Naive B cell (primary cell): ENCODE measurements at regions not wholly inside any gene's neighbourhood (a gene's known extent, or its start where the extent isn't known, plus 50 kb on each side); places are given as distances from the start of the nearest gene placed in this dataset.

Experiments
- ATAC-seq, 2 donors: fragments of 150-1000 bp; cut with Tn5 transposase; 2 replicates each; pipeline ENCODE4 v1.10.0; 2021; ENCODE audit warnings: low read depth in 2 of 2, mild to moderate bottlenecking in 2 of 2, moderate library complexity in 2 of 2
- DNase-seq: peaks from one replicate; pipeline ENCODE4 v3.0.0; 2022
- H3K27ac Mint-ChIP-seq, 6 donors: one replicate each; pipeline ENCODE4 v1.8.0; 2020 to 2022; ENCODE audit warnings: mild to moderate bottlenecking in 6 of 6, mixed read lengths in 6 of 6, moderate library complexity in 5 of 6, inconsistent platforms in 2 of 6
- H3K27me3 Mint-ChIP-seq, 3 donors: one replicate each; pipeline ENCODE4 v1.8.0; 2021 to 2022; ENCODE audit warnings: mixed read lengths in 3 of 3, mild to moderate bottlenecking in 1 of 3
- H3K36me3 Mint-ChIP-seq, 2 donors: one replicate each; pipeline ENCODE4 v1.8.0; 2020 to 2022; ENCODE audit warnings: mixed read lengths in 2 of 2, inconsistent platforms in 1 of 2, mild to moderate bottlenecking in 1 of 2
- H3K4me1 Mint-ChIP-seq, 3 donors: one replicate each; pipeline ENCODE4 v1.8.0; 2020 to 2022; ENCODE audit warnings: mixed read lengths in 3 of 3, inconsistent platforms in 1 of 3, mild to moderate bottlenecking in 1 of 3, moderate library complexity in 1 of 3
- H3K4me3 Mint-ChIP-seq, 8 donors: one replicate each; pipeline ENCODE4 v1.8.0; 2020 to 2022; ENCODE audit warnings: mild to moderate bottlenecking in 8 of 8, mixed read lengths in 8 of 8, moderate library complexity in 8 of 8, inconsistent platforms in 2 of 8
- H3K9me3 Mint-ChIP-seq, 7 donors: one replicate each; pipeline ENCODE4 v1.8.0; 2020 to 2022; ENCODE audit warnings: mixed read lengths in 7 of 7, mild to moderate bottlenecking in 5 of 7, inconsistent platforms in 2 of 7, moderate library complexity in 1 of 7

DNA sequence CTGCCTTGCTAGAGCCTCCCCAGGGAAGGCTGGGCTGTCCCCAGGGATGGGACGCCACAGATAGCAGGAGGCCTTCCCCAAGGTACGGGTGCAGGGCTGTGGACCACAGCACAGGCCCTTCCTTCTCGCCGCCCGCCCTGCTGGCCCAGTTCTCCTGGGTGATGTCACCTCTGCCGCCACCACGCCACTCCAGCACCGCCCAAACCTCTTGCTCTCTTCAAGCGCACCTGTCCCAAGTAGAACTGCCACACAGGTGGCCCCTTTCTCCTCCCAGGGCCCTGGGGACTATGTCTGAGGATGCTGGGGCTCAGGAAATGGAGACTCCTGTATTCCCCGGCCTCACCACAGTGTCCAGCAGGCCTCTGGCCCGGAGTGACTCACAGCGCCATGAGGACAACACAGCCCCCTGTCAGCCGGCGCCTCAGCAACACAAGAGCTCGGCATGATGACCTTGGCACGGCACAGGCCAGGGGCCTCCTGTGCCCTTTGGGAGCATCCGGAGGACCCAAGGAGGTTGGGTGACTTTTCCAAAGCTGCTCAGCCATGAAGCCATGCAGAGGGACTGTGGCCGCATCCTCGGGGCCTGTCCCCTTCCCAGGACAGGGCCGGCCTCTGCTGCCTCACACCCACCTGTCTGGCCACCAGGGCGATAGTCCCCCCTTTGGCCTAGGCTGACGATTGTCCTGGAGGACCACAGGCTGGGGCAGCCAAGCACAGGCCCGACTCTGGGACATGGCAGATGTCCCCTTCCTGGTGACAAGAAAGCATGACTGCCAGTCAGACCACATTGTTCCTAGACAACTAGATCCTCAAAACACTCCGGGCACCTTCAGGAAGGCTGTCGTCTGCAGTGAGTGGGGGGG lies 1023.5 kb downstream of the BRD1 start:
- H3K36me3 Mint-ChIP-seq = no peaks in the 10 kb centered on the region
- H3K9me3 Mint-ChIP-seq = peaks cover 0 to 3% (median 0%) of the 10 kb centered on the region in 7 donors
- H3K4me1 Mint-ChIP-seq = no peaks in the 10 kb centered on the region
- no peak overlapping the region for H3K4me3 Mint-ChIP-seq
- no peak for ATAC-seq
- no peak for DNase-seq
- H3K27ac Mint-ChIP-seq = no peak overlapping the region
- no peaks in the 10 kb centered on the region for H3K27me3 Mint-ChIP-seq

DNA sequence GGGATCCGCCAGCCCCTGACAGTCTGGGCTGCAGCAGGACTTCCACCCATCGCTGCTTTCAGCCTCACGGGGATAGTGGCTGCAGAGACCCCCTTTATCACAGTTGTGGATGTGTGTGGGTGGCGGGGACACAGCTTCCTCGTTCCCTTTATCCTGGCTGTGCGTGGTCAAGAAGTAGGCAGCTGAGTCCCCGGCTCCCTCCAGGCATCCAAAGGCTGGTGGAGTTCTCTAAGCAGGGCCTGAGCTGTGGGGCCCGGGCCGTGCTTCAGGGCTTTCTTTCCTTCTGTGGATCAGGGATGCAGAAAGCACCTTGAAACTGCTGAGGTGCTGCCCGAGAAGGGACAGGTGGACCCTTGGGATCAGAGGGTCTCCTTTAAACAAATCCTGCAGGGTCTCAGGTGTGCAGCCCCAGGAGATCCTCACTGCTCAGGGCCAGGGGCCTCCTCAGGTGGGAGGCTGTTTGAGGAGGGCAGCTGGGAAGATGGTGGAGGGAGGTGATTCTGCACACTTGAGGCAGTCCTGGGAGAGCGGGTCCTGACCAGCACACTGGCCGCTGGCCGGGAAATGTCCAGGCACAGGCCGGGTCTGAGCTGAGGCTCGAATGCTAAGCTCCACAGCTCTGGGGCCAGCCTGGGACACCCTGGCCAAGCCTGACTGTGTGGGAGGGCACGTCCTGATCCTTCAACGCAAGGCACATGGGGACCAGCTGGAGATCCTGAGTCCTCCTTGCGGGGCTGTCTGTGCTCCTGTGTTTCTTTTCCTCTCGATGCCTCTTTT lies 1024.3 kb downstream of the BRD1 start:
- H3K27me3 Mint-ChIP-seq = no peaks in the 10 kb centered on the region

DNA sequence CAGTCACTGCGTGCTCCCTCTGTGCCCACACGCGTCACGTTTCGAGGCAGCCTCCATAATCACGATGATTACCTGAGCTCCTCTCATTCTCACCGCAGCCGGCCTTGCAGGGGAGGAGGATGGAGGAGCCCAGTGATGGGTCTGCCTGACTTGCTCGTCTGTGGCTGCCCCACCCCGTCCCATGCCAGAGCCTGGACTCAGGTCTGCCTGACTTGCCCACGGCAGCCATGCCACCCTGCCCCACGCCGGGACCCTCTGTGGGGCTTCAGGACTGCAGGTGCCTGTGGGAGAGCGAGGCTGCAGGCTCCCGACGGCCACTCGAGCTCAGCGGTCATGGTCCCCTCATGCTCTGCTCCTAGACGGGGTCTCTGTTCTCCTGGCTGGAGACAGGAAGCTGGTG lies 1025.1 kb downstream of the BRD1 start:
- H3K36me3 Mint-ChIP-seq = no peaks in the 10 kb centered on the region
- H3K27ac Mint-ChIP-seq = no peak overlapping the region
- ATAC-seq = no peak
- H3K4me3 Mint-ChIP-seq = no peak overlapping the region
- no peaks in the 10 kb centered on the region for H3K4me1 Mint-ChIP-seq
- H3K27me3 Mint-ChIP-seq = no peaks in the 10 kb centered on the region
- no peaks in the 10 kb centered on the region for H3K9me3 Mint-ChIP-seq
- DNase-seq = no peak

More for the DNA sequence above, 1024.3 kb downstream of the BRD1 start:
- Mint-ChIP-seq H3K4me3 (no peak overlapping the region), H3K27ac (no peak overlapping the region), H3K4me1 (no peaks in the 10 kb centered on the region), H3K36me3 (no peaks in the 10 kb centered on the region), H3K9me3 (no peaks in the 10 kb centered on the region)
- no peak for DNase-seq
- ATAC-seq = no peak

DNA sequence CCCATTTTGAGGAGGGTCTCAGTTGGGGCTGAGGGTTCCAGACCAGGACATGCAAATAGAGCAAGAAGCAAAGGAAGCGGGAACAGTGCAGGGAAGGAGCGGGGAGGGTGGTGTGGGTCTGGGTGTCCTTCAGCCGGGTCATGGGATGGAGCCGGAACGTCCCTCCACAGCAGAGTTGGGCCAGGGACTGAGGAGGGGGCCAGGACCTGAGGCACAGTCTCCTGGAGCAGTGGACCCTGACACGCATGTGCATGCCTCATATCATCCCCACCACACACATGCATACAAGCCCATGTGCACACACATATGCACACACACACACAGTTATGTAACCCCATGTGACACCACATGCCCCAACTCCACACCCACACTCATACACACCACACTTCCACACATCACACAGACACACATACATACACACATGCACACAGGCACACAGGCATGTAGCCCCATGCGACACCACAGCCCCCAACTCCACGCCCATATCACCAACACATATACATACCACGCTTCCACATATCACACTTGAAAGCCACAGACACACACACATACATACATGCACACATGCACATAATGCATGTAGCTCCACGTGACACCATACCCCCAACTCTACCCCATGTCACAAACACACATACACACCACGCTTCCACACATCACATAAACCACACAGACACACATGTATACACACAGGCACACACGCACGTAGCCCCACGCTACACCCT lies 1026.6 kb downstream of the BRD1 start:
- DNase-seq (no peak), ATAC-seq (no peak)
- Mint-ChIP-seq H3K4me1 (no peaks in the 10 kb centered on the region), H3K36me3 (no peaks in the 10 kb centered on the region), H3K27me3 (no peaks in the 10 kb centered on the region), H3K27ac (no peak overlapping the region), H3K9me3 (no peaks in the 10 kb centered on the region), H3K4me3 (no peak overlapping the region)

DNA sequence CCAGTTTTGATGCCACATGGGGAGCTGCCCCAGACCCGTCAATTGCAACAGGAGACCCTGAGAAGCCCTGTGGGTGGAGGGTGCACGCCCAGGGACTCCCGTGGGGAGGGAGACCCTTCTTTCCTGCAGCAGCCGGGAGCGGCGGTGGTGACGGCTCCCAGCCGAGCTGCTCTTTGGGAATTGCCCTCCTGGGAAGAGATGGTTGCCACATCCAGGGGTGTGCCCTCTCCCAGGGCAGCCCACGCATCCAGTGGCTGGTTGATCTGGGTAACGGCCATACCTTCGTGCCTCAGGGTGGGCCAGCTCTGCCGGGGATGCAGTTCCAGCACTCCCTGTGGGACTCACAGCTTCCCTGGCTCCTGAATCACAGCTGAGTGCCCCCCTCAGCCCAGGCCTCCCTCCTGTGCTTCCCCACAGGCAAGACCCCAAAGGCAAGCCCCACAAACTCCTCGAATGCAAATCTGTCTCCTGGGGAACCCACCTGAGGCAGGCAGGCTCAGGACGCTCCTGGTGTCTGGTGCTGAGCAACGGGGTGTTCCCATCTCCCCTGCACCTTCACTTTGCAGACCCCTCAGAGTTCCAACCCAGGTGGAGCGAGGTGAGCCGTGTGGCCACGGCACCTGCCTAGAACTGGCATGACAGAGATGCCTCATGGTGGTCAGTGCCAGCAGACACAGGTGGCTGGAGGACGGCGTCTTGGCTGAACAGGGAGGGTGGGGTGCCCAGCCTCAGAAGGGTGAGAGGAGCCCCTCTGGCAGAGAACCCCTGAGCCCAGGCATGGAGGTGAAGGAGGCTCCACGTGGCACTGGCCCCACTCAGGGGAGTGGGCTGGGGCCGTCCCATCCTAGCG lies 1027.4 kb downstream of the BRD1 start:
- Mint-ChIP-seq H3K4me3 (no peak overlapping the region), H3K27me3 (no peaks in the 10 kb centered on the region), H3K4me1 (no peaks in the 10 kb centered on the region), H3K36me3 (no peaks in the 10 kb centered on the region), H3K27ac (no peak overlapping the region), H3K9me3 (no peaks in the 10 kb centered on the region)
- DNase-seq (no peak), ATAC-seq (no peak)

DNA sequence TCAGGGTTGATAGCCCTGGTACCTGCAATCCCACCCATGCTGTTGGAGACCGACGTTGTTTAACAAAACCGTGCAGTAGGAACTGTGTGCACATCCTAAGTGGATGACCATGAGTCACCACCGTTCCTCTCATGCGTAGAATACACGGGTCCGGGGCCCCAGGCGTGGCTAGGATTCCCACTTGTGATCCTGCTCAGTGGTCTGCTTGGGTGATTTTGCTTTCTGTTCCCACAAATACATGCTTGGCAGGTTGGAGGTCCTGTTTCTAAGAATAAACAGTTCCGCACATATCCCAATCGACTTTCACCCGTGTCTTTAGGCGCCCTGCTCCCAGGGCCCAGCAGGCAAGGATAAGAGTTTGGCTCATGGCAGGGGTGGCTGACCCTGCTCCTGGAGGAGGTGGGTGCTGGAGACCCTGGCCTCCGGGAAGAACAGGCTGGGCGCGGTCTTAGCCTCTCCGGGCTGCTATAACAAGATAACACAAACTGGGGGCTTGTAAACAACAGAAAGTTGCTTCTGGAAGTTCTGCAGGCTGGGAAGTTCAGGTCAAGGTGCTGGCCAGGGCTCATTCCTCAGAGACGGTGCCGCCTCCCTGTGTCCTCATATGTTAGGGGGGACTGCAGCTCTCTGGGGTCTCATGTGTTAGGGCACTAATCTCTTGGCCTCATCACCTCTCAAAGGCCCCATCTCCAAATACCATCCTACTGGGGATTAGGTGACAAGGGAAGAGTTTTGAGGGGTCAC lies 1028.3 kb downstream of the BRD1 start:
- no peaks in the 10 kb centered on the region for H3K27me3 Mint-ChIP-seq
- no peak overlapping the region for H3K4me3 Mint-ChIP-seq
- H3K36me3 Mint-ChIP-seq = no peaks in the 10 kb centered on the region
- peaks cover 0 to 2% (median 0%) of the 10 kb centered on the region in 7 donors for H3K9me3 Mint-ChIP-seq
- DNase-seq = no peak
- no peak overlapping the region for H3K27ac Mint-ChIP-seq
- H3K4me1 Mint-ChIP-seq = no peaks in the 10 kb centered on the region
- ATAC-seq = no peak

DNA sequence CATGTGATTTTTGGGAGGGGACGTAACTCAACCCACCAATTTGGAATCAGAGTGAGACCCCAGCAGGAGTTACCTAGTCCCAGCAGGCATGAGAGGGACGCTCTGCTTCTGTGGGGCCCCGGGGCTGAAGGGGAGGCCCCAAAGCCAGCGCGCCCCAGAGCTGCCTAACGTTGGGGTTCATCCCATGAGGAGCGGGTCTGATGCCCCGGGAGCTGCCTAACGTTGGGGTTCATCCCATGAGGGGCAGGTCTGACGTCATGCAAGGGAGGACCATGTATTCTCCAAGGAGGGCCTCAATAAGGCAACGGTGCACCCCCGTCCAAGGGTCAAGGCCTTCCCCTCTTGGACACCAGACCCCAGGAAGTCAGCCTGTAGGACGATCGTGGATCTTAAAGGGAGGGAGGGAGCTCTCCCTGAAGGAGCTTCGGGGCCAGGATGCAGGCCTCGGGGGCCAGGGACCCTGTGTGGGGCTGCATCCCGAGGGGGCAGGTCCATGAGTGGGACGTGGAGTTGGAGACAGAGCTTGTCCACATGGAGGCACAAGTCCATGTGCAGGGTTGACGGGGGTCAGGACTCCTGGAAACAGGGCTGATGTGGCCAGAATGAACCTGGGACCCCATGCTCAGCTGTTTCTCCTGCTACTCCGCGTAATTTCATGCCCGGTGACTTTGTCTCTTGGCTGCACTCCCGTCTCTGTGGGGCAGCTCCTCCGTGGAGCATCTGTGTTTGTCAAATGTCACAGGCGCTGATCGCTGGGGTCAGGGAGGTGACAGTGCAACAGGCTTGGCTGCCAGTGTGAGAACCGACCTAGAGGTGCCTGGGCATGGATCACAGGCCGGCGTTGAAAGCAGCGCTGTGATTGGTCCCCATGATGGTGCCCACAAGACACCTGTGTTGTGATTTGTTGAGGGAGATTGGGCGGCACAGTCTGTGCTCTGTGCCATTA lies 1029.1 kb downstream of the BRD1 start:
- no peaks in the 10 kb centered on the region for H3K4me1 Mint-ChIP-seq
- no peak overlapping the region for H3K27ac Mint-ChIP-seq
- H3K4me3 Mint-ChIP-seq = no peak overlapping the region
- peaks cover 0 to 6% of the 10 kb centered on the region in 2 donors for H3K36me3 Mint-ChIP-seq
- DNase-seq (no peak), ATAC-seq (no peak)
- H3K27me3 Mint-ChIP-seq = no peaks in the 10 kb centered on the region
- H3K9me3 Mint-ChIP-seq = peaks cover 0 to 8% (median 4%) of the 10 kb centered on the region in 7 donors

DNA sequence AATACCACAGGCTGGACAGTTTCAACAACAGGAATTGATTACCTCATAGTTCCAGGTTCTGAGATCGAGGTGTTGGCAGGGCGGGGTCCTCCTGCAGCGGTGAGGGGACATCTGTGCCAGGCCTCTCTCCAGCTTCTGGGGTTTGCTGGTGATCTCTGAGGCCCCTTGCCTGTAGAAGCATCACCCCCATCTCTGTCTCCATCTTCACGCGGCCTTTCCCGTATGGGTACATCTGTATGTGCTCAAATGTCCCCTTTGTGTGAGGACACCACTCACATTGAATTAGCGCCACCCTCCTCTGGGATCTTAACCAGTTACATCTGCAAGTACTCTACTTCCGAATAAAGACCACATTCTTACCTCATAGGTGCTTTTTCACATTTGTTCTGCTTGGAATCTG lies 1029.9 kb downstream of the BRD1 start:
- peaks cover 0 to 10% (median 5%) of the 10 kb centered on the region in 7 donors for H3K9me3 Mint-ChIP-seq
- H3K27ac Mint-ChIP-seq = no peak overlapping the region
- ATAC-seq = no peak

DNA sequence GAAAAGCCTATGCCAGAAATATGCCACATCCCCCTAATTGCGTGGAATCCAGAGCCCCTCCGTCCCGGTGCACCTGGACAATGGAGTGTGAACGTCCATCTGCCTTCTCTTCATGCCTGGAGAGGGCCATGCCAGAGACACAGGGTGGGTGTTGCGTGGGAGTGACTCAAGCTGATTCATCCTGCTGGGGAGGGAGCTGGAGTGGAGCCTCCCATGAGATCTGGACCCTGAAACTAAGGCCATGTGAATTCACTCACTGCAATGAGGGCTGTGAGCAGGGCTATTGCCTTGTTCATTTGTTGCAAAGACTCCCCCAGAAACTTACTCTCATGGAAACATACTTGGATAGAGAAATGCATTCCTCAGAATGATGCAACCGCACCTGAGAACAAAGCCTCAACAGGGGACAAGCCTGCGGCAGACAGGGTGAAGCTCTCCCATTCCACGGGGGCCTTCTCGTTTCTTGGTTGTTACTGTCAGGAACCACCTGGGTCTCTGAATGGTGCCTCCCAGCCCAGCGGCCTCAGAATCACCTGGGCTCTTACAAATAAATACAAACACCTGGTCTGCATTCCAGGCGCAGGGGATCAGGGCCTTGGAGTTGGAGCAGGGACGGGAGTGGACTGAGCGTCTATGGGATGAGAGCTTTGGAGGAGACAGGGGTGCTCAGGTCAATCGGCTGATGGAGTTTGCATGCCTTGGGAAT lies 1031.2 kb downstream of the BRD1 start:
- ATAC-seq = no peak
- no peak overlapping the region for H3K27ac Mint-ChIP-seq
- peaks cover 0 to 10% (median 5%) of the 10 kb centered on the region in 7 donors for H3K9me3 Mint-ChIP-seq
- H3K4me1 Mint-ChIP-seq = no peaks in the 10 kb centered on the region
- H3K4me3 Mint-ChIP-seq = no peak overlapping the region
- peaks cover under 1 to 7% (median 3%) of the 10 kb centered on the region in 3 donors for H3K27me3 Mint-ChIP-seq
- peaks cover 0 to 6% of the 10 kb centered on the region in 2 donors for H3K36me3 Mint-ChIP-seq
- no peak for DNase-seq

More for the DNA sequence above, 1029.9 kb downstream of the BRD1 start:
- Mint-ChIP-seq H3K4me1 (no peaks in the 10 kb centered on the region), H3K4me3 (no peak overlapping the region), H3K36me3 (peaks cover 0 to 6% of the 10 kb centered on the region in 2 donors), H3K27me3 (peaks cover 0 to 2% (median 0%) of the 10 kb centered on the region in 3 donors)
- no peak for DNase-seq

DNA sequence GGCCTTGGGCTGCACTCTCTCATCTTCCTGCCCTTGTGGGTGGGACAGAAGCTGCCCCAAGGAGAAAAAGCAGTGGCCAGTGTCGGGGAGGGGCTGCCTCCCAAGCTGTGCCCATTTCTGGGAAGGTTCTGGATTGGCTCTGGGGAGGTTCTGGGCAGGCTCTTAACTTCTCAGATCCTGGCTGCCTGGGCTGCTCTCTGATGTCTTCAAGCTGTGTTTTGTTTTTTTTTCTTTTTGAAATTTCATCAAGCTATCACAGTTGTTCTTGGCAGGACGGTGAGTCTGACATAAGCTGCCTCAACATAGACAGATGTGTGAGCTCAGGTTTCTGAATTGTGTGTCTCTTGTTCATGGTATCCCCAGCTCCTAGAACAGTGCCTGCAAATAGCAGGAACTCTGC lies 1032.0 kb downstream of the BRD1 start:
- Mint-ChIP-seq H3K4me3 (no peak overlapping the region), H3K36me3 (peaks cover 0 to 6% of the 10 kb centered on the region in 2 donors)
- ATAC-seq = no peak

DNA sequence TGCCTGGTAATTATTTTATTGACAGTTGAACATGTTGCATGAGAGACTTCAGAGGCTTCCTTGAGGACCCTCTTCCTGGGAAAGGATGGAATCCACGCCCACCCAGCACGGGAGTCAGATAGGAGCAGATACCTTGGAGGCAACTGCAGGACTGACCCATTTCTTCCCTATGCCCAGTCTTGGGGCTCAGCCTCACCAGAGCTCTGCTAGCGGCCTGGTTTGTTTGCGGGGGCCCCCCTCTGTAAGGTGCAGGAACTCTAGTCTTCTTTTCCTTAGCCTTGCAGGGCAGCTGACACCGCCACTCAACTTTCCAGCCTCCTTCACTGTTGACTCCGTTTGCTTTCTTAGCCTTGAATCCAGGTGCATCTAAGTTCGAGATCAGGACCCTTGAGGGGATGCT lies 1032.8 kb downstream of the BRD1 start:
- no peak overlapping the region for H3K27ac Mint-ChIP-seq
- no peak for ATAC-seq
- peaks cover 0 to 6% of the 10 kb centered on the region in 2 donors for H3K36me3 Mint-ChIP-seq
- H3K4me3 Mint-ChIP-seq = no peak overlapping the region
- no peaks in the 10 kb centered on the region for H3K4me1 Mint-ChIP-seq
- peaks cover 3 to 11% (median 7%) of the 10 kb centered on the region in 3 donors for H3K27me3 Mint-ChIP-seq
- DNase-seq = no peak
- H3K9me3 Mint-ChIP-seq = peaks cover 0 to 10% (median 5%) of the 10 kb centered on the region in 7 donors

More for the DNA sequence above, 1032.0 kb downstream of the BRD1 start:
- peaks cover 3 to 8% (median 7%) of the 10 kb centered on the region in 3 donors for H3K27me3 Mint-ChIP-seq
- no peaks in the 10 kb centered on the region for H3K4me1 Mint-ChIP-seq
- peaks cover 0 to 10% (median 5%) of the 10 kb centered on the region in 7 donors for H3K9me3 Mint-ChIP-seq
- no peak overlapping the region for H3K27ac Mint-ChIP-seq
- DNase-seq = no peak
